Endothelial cell of umbilical vein (primary cell): ENCODE measurements at regions not wholly inside any gene's neighbourhood (a gene's known extent, or its start where the extent isn't known, plus 50 kb on each side); places are given as distances from the start of the nearest gene placed in this dataset.

Experiments used
- CTCF ChIP-seq, 2 donors: IDR thresholded peaks; 1 replicate in 1 of 2; 2 replicates in 1 of 2; pipeline ENCODE4 v1.5.1; 2011; ENCODE audit warnings: low read length in 2 of 2, mild to moderate bottlenecking in 2 of 2, moderate library complexity in 2 of 2, control low read depth in 1 of 2, inconsistent platforms in 1 of 2, low read depth in 1 of 2; ENCODE audit not compliant: insufficient read depth in 1 of 2; ENCODE audit errors: extremely low read depth in 1 of 2
- EZH2 ChIP-seq: IDR thresholded peaks from 2 replicates; pipeline ENCODE4 v1.6.1; 2012; ENCODE audit warnings: borderline replicate concordance, low read depth, mild to moderate bottlenecking, moderate library complexity, low read length, inconsistent platforms; ENCODE audit not compliant: severe bottlenecking
- FOS ChIP-seq: IDR thresholded peaks from 2 replicates; pipeline ENCODE4 v1.6.1; 2011; ENCODE audit warnings: mild to moderate bottlenecking, low read length, moderate library complexity, borderline replicate concordance; ENCODE audit not compliant: insufficient read depth
- GATA2 ChIP-seq: IDR thresholded peaks from 2 replicates; pipeline ENCODE4 v1.7.0; 2011; ENCODE audit warnings: low read depth, mild to moderate bottlenecking, moderate library complexity, mixed read lengths, low read length; ENCODE audit not compliant: insufficient read length, insufficient read depth
- JUN ChIP-seq: IDR thresholded peaks from 2 replicates; pipeline ENCODE4 v1.6.1; 2011; ENCODE audit warnings: borderline replicate concordance, low read depth; ENCODE audit not compliant: insufficient read length, insufficient read depth
- MAX ChIP-seq: IDR thresholded peaks from 2 replicates; pipeline ENCODE4 v1.6.1; 2011; ENCODE audit not compliant: insufficient read depth, insufficient read length
- MYC ChIP-seq: IDR thresholded peaks from one replicate; pipeline ENCODE4 v1.6.1; 2011; ENCODE audit warnings: mild to moderate bottlenecking, low read depth, low read length
- POLR2A ChIP-seq: IDR thresholded peaks from 2 replicates; pipeline ENCODE4 v1.6.1; 2012; ENCODE audit warnings: low read depth, mild to moderate bottlenecking, control low read depth, low read length
- POLR2AphosphoS5 ChIP-seq: IDR thresholded peaks from 2 replicates; pipeline ENCODE4 v1.6.1; 2012; ENCODE audit warnings: low read depth, mild to moderate bottlenecking, control low read depth, low read length, moderate library complexity; ENCODE audit not compliant: insufficient read depth

GRCh38 chr2:187966924-187967323 is 324.8 kb upstream of the GULP1 start:
- TF ChIP-seq POLR2AphosphoS5 (no peak), CTCF (IDR thresholded peaks at IDR 0.05; ENCODE audit: extremely low read depth in 1 of 2, insufficient read depth in 1 of 2, low read depth in 1 of 2, low read length in 2 of 2) (no peak), GATA2 (no peak), MYC (no peak), EZH2 (no peak), POLR2A (no peak), JUN (no peak), FOS (no peak), MAX (no peak)
